Testis (tissue), 2 donors: ENCODE measurements at regions not wholly inside any gene's neighbourhood (a gene's known extent, or its start where the extent isn't known, plus 50 kb on each side); places are given as distances from the start of the nearest gene placed in this dataset.

Source experiments
- DNase-seq: peaks from one replicate; pipeline ENCODE4 v3.0.0-alpha.2; 2019
- H3K27ac ChIP-seq, 2 donors: fragments of 200-600 bp; sonication (generic); one replicate each; pipeline ENCODE4 v1.5.1; 2019
- H3K27me3 ChIP-seq: fragments of 200-600 bp; sonication (generic); one replicate; pipeline ENCODE4 v1.5.1; 2019
- H3K36me3 ChIP-seq: fragments of 200-600 bp; sonication (generic); one replicate; pipeline ENCODE4 v1.5.1; 2017; ENCODE audit warnings: low read depth; ENCODE audit errors: missing control alignments
- H3K4me1 ChIP-seq: fragments of 200-600 bp; sonication (generic); one replicate; pipeline ENCODE4 v1.5.1; 2019
- H3K4me3 ChIP-seq, 2 donors: fragments of 200-600 bp; sonication (generic); one replicate each; pipeline ENCODE4 v1.5.1; 2017 to 2019
- H3K9me3 ChIP-seq: fragments of 200-600 bp; sonication (generic); one replicate; pipeline ENCODE4 v1.5.1; 2017
- POLR2A ChIP-seq: fragments of 450-650 bp; IDR thresholded peaks from one replicate; pipeline ENCODE4 v1.6.1; 2017; ENCODE audit warnings: antibody characterized with exemption, mild to moderate bottlenecking, moderate library complexity
- WGBS, 2 donors: methylation state at CpG; one replicate each; pipeline ENCODE4 v1.1.5; 2018; 5-methylcytosine and 5-hydroxymethylcytosine counted together
- intact Hi-C: fragments of 100-400 bp; cut with DNase I; formaldehyde crosslinking; loops from one replicate; pipeline ENCODE4 v1.15.1; 2023; ENCODE audit warnings: low total_unique reads
- TF ChIP-seq, protein P1 (sequence below), 3 experiments: fragments of 450-650 bp in 2 of 3; fragments of 200-600 bp in 1 of 3; sonication (generic) in 1 of 3; IDR thresholded peaks; one replicate each; pipeline ENCODE4 v1.5.1; 2016 to 2019; ENCODE audit warnings: antibody characterized with exemption in 3 of 3, mild to moderate bottlenecking in 2 of 3, moderate library complexity in 1 of 3

DNA sequence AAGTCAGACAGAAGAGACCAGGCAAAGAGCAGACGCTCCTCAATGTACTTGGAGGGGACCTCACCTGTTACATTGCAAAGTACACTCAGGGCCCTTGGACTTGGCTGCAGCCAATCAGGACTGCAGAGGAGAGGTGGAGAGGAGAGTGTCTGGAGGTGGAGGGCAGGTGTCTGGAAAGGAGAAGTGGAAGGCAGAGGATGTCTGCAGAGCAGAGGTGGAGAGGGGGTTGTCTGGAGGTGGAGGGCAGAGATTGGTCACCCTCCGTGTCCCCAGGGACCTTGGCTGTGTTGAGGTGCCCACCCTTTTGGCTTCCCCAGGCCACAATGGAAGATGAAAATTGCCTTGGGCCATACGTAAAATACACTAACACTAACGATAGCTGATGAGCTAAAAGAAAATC lies 241.3 kb upstream of the IRX2 start:
- TF ChIP-seq, protein P1, sequence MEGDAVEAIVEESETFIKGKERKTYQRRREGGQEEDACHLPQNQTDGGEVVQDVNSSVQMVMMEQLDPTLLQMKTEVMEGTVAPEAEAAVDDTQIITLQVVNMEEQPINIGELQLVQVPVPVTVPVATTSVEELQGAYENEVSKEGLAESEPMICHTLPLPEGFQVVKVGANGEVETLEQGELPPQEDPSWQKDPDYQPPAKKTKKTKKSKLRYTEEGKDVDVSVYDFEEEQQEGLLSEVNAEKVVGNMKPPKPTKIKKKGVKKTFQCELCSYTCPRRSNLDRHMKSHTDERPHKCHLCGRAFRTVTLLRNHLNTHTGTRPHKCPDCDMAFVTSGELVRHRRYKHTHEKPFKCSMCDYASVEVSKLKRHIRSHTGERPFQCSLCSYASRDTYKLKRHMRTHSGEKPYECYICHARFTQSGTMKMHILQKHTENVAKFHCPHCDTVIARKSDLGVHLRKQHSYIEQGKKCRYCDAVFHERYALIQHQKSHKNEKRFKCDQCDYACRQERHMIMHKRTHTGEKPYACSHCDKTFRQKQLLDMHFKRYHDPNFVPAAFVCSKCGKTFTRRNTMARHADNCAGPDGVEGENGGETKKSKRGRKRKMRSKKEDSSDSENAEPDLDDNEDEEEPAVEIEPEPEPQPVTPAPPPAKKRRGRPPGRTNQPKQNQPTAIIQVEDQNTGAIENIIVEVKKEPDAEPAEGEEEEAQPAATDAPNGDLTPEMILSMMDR (IDR thresholded peaks at IDR 0.05) = no peak
- TF ChIP-seq POLR2A = no peak
- H3K9me3 ChIP-seq = no peaks in the 10 kb centered on the region
- no peak overlapping the region for H3K4me3 ChIP-seq
- intact Hi-C loops = no loop called here
- H3K27ac ChIP-seq = no peak overlapping the region
- no peaks in the 10 kb centered on the region for H3K27me3 ChIP-seq
- H3K4me1 ChIP-seq = no peaks in the 10 kb centered on the region
- WGBS, 2 donors = 87% methylated on average over 4 of the region's 4 CpGs
- no peak for DNase-seq
- no peaks in the 10 kb centered on the region for H3K36me3 ChIP-seq

DNA sequence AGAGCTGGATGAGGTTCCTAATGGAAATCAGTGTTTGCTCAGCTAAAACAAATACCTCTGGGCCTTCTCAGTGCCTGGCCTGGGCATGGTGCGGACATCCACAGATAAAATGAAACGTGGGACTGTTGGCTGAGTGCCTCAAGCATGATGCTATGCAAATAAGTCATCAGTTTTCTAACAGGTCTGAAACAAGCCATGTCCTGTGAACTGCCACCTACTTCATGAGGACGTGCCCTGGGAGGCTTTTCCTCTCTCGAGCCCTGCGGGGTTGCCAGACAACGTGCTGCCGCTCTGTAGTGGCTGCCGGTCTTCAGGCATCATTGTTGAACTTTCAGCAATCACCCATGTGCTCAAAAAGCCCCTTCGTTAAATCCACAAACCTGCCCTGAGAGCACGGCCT lies 240.4 kb upstream of the IRX2 start:
- Histone ChIP-seq H3K4me3 (no peak overlapping the region), H3K36me3 (no peaks in the 10 kb centered on the region), H3K27ac (no peak overlapping the region), H3K4me1 (no peaks in the 10 kb centered on the region), H3K9me3 (no peaks in the 10 kb centered on the region), H3K27me3 (no peaks in the 10 kb centered on the region)
- WGBS, 2 donors = 55 to 79% methylated on average over 9 to 10 of the region's 10 CpGs
- no peak for TF ChIP-seq POLR2A
- TF ChIP-seq, protein P1 (IDR thresholded peaks at IDR 0.05) = no peak
- intact Hi-C loops = no loop called here
- DNase-seq = no peak

DNA sequence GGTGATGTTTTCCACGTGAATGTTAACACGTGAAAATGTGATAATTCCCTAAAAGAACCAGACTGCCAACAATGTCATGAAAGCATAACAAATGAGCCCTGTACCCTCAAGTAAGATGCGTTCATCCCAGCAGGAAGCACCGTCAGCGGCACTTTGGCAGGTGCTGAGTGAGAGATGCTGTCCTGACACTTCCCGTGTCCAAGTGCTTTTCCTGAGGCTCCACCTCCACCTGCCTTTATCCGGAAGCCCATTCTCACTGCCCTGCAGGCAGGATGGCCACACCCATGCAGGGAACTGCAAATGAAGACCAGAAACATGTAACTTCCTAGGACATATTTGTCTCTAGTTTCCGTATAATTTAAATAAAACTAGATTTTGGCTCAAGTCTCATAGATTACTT lies 238.0 kb upstream of the IRX2 start:
- no peaks in the 10 kb centered on the region for H3K27me3 ChIP-seq
- no peak for DNase-seq
- no peak overlapping the region for H3K4me3 ChIP-seq
- no peak overlapping the region for H3K27ac ChIP-seq
- H3K36me3 ChIP-seq = no peaks in the 10 kb centered on the region
- H3K9me3 ChIP-seq = no peaks in the 10 kb centered on the region
- H3K4me1 ChIP-seq = no peaks in the 10 kb centered on the region
- 40 to 56% methylated on average over 8 of the region's 8 CpGs for WGBS, 2 donors
- TF ChIP-seq, protein P1 (IDR thresholded peaks at IDR 0.05) = no peak
- TF ChIP-seq POLR2A = no peak
- intact Hi-C loops = no loop called here

DNA sequence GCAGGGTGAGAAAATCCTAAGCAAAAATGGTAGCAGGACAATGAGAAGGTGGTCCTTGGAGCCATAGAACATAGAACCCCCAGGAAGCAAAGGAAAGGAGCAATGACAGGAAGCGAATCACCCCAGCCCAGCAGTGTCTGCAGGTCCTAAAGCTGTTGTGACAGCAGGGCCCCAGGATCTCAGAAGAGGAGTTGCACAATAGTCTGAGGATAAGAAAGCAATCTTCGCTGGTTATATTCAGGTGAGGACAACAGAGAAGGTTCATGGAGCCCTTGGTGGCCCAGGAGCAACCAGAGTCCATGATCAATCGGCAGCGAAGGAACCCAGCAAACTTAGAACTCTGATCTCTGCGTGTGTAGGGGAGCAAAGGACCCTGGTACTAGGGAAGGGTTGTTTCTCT lies 234.8 kb upstream of the IRX2 start:
- Histone ChIP-seq H3K27ac (no peak overlapping the region), H3K36me3 (no peaks in the 10 kb centered on the region), H3K27me3 (no peaks in the 10 kb centered on the region), H3K4me3 (no peak overlapping the region), H3K9me3 (no peaks in the 10 kb centered on the region), H3K4me1 (no peaks in the 10 kb centered on the region)
- DNase-seq = no peak
- 85 to 91% methylated on average over 5 of the region's 5 CpGs for WGBS, 2 donors
- no peak for TF ChIP-seq POLR2A
- TF ChIP-seq, protein P1 (IDR thresholded peaks at IDR 0.05) = no peak
- intact Hi-C loops = no loop called here

DNA sequence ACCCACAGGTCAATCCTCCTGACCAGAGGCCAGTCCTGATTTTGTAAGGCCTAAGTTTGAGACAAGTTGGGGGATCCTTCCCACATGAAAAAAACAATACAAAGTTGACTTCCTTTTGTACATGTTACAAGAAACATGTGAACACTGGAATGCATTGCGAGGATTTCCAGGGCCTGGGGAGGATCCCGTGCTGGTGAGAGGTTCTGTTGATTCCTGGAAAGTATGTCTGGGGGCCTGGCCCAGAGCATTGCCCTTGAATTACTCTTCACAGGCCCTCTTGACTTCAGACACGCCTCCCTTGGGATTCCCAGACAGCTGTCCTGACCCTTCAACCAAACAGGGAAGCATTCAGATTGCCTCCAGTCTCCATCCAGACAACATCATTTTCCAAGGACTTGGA lies 234.2 kb upstream of the IRX2 start:
- intact Hi-C loops = no loop called here
- Histone ChIP-seq H3K36me3 (no peaks in the 10 kb centered on the region), H3K9me3 (no peaks in the 10 kb centered on the region), H3K27ac (no peak overlapping the region), H3K4me3 (no peak overlapping the region), H3K27me3 (no peaks in the 10 kb centered on the region), H3K4me1 (no peaks in the 10 kb centered on the region)
- DNase-seq = no peak
- WGBS, 2 donors = 67 to 69% methylated on average over 3 of the region's 3 CpGs
- no peak for TF ChIP-seq POLR2A
- TF ChIP-seq, protein P1 (IDR thresholded peaks at IDR 0.05) = no peak
